ENCODE measurements at regions not wholly inside any gene's neighbourhood (a gene's known extent, or its start where the extent isn't known, plus 50 kb on each side); places are given as distances from the start of the nearest gene placed in this dataset.

GRCh38 chr2:194714541-194714940 lies 942.5 kb upstream of the SLC39A10 start:
- TF ChIP-seq MAFK (conservative IDR thresholded peaks at IDR 0.05 in 1 of 2, IDR thresholded peaks at IDR 0.05 in 1 of 2; ENCODE audit: low read length in 2 of 2) = 0 out of 4 replicates have a peak, but pooled peaks of 1 of the 2 experiments have one; percentile 3
- no peak for TF ChIP-seq EP300 (IDR thresholded peaks at IDR 0.05; ENCODE audit: low read depth in 2 of 2, low read length in 2 of 2)
- no peak for TF ChIP-seq EP300 (CRISPR knock-in tag; IDR thresholded peaks at IDR 0.05; ENCODE audit: borderline replicate concordance)
- TF ChIP-seq RCOR2 (CRISPR knock-in tag; IDR thresholded peaks at IDR 0.05) = no peak
- TF ChIP-seq HCFC1 (IDR thresholded peaks at IDR 0.05; ENCODE audit: low read depth, low read length) = no peak
- no peak for TF ChIP-seq NFYB (CRISPR knock-in tag; IDR thresholded peaks at IDR 0.05)
- no peak for TF ChIP-seq ZNF878 (CRISPR knock-in tag; IDR thresholded peaks at IDR 0.05)
- no peak for TF ChIP-seq TEAD2 (CRISPR knock-in tag; IDR thresholded peaks at IDR 0.05)
- TF ChIP-seq, protein P1, sequence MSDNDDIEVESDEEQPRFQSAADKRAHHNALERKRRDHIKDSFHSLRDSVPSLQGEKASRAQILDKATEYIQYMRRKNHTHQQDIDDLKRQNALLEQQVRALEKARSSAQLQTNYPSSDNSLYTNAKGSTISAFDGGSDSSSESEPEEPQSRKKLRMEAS (IDR thresholded peaks at IDR 0.05) = no peak
- TF ChIP-seq, protein P2, sequence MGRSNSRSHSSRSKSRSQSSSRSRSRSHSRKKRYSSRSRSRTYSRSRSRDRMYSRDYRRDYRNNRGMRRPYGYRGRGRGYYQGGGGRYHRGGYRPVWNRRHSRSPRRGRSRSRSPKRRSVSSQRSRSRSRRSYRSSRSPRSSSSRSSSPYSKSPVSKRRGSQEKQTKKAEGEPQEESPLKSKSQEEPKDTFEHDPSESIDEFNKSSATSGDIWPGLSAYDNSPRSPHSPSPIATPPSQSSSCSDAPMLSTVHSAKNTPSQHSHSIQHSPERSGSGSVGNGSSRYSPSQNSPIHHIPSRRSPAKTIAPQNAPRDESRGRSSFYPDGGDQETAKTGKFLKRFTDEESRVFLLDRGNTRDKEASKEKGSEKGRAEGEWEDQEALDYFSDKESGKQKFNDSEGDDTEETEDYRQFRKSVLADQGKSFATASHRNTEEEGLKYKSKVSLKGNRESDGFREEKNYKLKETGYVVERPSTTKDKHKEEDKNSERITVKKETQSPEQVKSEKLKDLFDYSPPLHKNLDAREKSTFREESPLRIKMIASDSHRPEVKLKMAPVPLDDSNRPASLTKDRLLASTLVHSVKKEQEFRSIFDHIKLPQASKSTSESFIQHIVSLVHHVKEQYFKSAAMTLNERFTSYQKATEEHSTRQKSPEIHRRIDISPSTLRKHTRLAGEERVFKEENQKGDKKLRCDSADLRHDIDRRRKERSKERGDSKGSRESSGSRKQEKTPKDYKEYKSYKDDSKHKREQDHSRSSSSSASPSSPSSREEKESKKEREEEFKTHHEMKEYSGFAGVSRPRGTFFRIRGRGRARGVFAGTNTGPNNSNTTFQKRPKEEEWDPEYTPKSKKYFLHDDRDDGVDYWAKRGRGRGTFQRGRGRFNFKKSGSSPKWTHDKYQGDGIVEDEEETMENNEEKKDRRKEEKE (IDR thresholded peaks at IDR 0.05) = no peak
